ENCODE measurements at regions not wholly inside any gene's neighbourhood (a gene's known extent, or its start where the extent isn't known, plus 50 kb on each side); places are given as distances from the start of the nearest gene placed in this dataset.
"Not testable (repeated sequence)": the region's sequence is repeated elsewhere in the genome, so short reads cannot be mapped to it uniquely, and the experiment has no call there.

DNA sequence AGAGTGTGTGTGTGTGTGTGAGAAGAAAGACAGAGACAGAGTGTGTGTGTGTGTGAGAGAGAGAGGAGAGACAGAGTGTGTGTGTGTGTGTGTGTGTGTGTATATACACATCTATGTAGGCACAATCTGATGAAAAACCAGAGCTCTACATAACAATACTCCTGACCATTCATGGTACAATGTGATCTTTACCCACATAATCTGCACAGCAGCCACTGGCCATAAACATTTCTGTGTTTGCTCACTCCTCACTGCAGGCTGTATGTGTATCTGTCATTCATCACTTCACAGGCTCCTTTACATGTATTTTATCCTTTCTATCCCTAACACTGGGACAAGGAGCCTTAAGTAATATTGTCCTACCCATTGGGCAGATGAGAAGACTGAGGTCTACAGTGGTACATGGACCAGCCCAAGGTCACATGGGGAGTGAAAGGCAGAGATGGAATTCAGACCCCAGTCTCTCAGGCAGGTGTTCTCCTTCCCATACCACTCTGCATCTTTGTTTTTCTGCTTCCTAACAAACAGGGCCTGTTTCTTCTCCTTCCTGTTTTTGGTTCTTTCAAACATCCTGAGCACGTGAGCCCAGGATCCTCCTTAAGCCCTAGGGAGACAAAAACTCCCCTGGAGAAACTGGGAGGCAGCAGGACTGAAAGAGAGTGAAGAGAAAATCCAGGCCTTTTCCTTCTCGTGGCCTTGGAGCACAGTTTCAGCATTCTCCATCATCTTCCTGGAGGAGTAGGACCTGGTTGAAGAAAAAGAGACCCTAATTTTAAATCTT lies 201.7 kb upstream of the MSX2 start:
- no peak for DNase-seq (ENCODE audit: low spot score)

DNA sequence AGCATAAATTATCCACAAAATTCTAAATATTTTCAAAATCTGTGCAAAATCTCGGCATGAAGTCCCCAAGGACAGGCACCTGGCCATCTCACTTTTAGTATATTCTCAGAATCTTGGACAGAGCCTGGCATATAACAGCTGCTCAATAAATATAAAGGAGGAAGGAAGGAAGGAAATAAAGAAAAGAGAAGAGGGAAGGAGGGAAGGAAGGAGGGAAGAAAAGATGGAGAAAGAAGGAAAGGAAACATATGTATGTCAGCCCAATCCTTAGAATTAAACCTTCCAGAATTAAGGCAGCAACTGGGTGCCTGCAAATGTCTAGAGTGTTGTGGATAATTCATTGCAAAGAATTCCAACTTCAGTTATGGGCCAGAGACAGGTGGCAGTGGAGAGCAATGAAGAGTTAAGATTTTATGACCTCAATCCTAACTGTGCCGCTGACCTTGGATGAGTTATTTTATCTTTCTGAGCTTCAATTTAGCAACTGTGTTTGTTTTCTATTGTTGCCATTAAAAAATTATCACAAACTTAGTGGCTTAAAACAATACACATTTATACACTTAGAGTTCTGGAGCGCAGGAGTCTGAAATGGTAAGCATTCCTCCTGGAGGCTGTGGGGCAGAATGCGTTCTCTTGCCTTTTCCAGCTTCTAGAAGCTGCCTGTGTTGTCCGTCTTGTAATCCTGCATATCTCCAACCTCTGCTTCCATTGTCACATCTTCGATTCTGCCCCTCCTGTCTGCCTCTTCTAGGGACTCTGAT lies 200.9 kb upstream of the MSX2 start:
- no peak for DNase-seq (ENCODE audit: low spot score)

DNA sequence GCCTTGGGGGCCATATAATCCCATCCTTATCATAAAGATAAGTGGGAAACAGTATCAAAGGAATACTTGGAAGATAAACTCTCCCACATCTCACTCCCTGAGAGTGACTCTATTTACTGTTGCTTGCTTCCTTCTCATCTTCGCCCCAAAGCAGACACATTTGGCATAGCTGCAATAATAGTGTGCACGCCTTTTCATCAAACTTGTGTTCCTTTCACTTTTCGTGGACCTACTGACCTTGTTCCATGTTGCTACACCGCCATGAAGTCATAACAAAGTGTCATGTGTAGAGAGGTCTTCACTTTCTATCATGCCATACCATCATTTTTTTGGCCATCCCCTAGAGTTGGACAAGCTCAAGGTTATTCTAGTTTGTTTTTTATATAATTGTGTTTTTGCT lies 200.0 kb upstream of the MSX2 start:
- no peak for DNase-seq (ENCODE audit: low spot score)

DNA sequence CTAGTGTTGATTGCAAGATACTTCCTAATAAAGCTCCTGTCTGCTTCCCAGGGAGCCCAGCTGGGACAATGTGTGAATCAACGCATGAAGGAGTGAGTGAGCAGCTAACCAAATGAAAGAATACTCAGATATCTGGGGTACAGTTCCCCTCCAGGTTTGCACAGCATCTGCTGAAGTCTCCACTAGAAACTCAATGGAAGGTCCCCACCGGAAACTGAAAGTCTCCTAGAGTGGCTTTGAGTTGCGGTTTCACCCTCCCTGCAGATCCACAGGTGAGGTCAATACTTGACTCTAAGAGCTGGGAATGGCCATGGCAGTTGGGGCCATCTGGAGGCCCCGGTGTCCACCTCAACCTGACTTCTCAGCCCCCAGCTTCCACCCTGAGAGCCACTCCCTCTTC lies 198.2 kb upstream of the MSX2 start:
- no peak for DNase-seq (ENCODE audit: low spot score)

DNA sequence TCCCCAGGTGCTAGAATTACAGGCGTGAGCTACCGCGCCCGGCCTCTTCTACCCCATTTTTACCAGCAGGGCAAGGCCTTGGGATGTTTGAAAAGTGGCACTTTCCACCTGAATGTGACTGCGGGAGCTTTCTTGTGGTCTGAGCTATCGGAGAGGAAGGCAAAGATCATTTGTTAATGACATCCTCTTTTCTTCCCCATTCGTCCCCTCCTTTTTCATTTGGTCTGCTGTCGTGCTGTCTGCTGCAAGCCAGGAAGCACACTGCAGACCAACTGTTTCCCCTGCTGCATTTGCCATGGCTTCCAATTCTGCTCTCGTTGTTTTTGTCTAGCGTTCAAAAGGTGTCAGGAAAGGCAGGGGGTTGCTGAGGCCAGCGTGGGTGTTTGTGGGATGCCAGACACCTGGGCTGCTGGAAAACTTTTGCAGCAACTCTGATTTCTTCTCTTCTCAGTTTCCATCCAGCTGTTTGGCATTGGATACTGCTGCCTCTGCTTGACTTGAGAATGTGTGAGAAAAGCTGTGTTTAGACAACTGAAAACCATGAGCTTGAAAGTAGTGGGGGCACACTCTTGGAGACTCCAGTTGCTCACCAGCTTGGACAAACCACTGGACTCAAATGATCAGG lies 196.4 kb upstream of the MSX2 start:
- no peak for DNase-seq (ENCODE audit: low spot score)

DNA sequence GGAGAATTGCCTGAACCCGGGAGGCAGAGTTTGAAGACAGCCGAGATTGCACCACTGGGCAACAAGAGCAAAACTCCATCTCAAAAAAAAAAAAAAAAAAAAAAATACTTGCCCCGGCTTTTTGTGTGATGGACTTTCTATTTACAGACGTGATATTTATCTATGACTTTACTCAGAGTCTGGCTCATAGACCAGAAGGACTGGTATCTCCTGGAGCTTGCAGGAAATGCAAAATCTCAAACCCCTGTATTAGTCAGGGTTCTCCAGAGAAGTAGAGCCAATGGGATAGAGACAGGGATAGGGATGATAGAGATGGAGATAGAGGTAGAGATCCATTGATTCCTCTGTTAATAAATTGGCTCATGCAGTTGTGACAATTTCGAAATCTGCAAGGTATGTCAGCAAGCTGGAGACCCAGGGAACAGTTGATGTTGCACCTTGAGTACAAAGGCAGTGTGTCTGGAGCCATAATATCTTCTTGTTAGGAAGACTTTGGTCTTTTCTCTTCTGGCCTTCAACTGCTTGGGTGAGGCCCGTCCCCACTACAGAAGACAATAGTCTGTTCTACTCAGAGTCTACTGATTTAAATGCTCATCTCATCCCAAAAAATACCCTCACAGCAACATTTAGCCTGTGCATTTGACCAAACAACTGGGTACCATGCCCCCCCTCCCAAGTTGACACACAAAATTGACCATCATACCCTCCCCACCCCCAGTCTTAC lies 195.4 kb upstream of the MSX2 start:
- DNase-seq (ENCODE audit: low spot score): no peak

DNA sequence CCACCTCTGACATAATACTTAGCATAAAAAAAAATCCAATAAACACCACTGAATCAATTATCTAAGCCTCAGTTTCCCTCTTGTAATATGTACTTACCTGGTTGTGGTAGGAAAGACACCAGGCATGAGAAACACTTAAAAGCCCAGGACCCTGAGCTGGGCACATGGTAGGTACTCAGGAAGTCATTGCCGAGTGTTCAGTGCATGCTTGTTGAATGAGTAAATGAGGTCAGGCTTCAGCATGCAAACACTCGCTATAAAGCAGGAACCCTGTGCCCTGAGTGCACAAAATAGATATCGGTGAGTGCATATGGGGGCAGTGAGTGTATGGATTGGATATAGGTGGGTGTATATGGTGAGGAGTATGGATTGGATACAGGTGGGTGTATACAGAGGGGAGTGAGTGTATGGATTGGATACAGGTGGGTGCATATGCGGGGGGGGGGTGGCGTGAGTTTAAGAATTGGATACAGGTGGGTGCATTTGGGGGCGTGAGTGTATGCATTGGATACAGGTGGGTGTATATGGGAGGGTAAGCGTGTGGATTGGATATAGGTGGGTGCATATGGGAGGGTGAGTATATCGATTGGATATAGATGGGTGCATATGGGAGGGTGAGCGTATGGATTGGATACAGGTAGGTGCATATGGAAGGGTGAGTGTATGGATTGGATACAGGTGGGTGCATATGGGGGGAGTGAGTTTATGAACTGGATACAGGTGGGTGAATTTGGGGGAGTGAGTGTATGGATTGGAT lies 194.3 kb upstream of the MSX2 start:
- DNase-seq (ENCODE audit: low spot score): no peak

DNA sequence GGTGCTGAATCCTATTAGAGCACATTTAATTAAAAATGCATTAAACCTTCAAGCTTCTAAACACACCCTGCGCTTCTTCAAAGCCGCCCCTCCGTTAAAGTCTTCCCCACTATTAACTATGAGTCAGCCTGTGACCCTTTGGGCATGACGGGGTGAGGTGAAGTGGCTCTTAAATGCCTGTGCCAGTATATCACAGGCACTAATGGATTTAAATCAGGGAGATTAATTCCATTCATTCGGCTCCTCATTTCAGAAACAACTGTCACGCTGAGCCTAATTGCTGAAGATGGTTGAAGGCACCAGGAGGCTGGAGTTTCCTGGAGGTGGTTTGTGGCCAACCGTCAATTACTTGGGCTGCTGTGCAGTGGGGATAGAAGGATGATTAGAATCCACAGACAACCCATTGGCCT lies 192.6 kb upstream of the MSX2 start:
- no peak for DNase-seq (ENCODE audit: low spot score)

DNA sequence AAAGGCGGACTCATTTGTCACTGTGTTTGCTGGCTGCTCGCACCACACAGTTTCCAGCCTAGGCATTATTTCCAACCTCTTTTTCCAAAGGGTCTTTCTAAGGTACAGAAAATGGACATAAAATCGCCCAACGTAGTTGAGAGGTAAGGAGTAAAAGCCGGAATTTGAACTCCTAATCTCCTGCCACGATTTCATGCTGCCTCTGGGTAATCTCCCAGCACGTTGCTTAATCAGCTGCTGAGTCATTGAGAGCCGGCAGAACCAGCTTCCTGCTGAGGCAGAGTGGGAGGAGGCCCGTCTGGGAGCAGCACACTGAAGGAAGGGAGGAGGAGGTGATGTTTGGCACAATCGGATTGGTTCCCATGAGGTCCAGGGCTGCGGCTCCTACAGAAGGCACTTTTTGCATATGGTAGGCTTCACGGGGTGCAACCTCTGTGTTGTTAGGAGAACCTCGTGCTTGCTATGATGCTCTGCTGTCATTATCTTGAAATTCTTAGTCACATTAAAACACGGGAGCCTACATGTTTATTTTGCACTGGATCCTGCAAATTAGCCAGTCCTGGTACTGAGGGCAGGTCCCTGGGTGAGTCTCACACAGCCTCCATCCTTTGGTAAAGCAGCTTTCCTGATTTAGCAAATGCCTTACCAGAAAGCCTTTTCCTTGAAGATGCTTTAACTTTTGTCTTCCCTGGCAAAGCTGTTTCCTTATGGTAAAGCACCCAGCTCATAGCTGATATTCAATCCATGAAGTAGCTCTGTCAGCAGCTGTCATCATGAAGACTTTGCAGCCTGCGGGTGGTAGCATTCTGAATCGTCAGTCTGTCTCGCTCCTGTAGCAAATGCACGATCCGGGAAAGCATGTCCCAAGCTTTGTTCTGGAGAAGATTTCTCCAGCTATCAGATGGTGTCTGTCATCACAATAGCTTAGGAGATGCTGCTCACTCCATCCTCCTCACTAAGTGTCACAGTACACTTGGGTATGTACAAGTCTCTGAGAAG lies 191.6 kb upstream of the MSX2 start:
- peak; percentile 86 for DNase-seq (ENCODE audit: low spot score)

DNA sequence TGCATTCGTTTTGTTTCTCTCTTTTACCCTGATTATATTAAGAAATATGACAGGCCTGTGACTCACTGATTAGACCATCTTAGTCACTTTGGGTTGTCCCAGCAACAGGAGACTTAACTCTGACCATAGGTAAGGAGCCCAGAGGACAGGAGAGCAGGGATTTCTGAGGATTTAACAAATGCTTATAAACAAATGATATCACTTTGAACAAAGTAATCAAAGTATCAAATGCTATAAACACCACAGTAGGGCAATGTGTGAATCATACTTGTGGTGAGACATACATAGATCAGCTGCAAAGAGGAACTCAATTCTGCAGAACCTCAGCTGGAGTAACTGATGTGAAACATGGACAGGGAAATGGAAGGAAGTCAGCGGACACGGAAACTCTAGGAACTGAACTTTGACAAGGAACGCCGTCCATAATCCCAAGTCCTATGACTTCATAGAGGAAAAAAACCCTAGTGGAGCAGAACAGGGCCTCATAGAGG lies 190.6 kb upstream of the MSX2 start:
- peak; percentile 67 for DNase-seq (ENCODE audit: low spot score)

DNA sequence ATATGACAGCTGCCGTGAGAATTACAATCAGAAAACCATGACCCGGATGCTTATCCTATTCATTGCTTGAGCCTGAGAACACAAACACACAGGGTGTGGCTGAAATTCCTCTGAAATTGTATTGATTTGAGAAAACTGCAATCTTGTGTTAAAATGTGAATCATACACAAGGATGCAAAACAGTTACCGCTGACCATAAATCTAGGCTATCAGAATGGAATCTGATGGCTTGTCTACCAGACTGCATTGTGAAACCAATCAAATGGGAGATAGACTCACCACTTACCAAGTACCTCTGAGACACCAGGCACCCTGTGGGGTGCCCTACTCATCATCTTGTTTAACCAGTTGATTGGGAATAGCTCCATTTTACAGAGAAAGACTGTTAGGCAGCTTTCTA lies 188.7 kb upstream of the MSX2 start:
- no peak for DNase-seq (ENCODE audit: low spot score)

DNA sequence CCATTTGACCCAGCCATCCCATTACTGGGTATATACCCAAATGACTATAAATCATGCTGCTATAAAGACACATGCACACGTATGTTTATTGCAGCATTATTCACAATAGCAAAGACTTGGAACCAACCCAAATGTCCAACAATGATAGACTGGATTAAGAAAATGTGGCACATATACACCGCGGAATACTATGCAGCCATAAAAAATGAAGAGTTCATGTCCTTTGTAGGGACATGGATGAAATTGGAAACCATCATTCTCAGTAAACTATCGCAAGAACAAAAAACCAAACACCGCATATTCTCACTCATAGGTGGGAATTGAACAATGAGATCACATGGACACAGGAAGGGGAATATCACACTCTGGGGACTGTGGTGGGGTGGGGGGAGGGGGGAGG lies 184.6 kb upstream of the MSX2 start:
- not testable (repeated sequence) for DNase-seq (ENCODE audit: low spot score)

DNA sequence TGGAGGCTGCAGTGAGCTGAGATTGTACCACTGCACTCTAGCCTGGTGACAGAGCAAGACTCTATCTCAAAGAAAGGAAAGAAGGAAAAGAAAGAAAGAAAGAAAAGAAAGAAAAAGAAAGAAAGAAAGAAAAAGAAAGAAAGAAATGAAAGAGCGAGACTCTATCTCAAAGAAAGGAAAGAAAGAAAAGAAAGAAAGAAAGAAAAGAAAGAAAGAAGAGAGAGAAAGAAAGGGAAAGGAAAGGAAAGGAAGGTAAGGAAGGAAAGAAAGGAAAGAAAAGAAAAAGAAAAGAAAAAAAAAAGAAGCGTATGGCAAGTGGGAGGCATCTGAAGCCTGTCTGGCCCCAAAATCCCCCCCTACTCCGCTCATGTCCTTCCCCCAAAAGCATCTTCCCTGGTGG lies 182.3 kb upstream of the MSX2 start:
- DNase-seq (ENCODE audit: low spot score): no peak

DNA sequence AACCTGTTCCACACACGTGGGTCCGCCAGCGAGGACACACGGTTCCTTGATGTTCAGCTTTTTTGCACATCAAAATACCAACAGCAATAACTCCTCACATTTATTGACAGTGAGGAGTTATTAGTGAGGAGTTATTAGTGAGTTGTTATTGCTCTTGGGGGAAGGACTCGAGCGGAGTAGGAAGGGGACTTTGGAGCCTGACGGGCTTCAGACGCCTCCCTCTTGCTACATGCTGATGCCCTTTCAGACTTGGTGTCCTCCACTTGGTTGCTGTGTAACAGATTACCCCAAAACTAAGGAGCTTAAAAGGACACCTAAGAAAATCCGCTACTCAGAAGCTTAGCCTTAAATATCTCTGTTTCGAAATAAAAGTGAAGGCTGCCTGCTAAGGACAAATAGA lies 181.9 kb upstream of the MSX2 start:
- no peak for DNase-seq (ENCODE audit: low spot score)

DNA sequence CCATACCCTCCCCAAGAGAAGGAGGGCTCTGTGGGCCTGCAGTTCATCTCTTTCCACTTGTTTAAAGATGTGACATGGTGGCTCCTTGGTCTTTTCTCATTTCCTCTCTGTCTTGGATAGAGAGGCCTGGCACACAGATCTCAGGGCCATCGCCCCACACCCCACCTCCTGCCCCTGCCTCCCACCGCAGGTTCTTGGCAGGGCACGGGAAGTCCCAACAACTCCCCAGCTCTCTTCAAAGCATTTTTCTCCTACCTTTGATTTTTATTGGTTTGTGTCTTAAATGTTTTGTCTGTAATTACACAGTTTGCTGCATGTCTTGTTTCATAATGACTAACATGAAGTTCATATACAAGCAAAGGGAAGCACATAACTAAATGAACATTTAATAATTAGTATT lies 178.5 kb upstream of the MSX2 start:
- no peak for DNase-seq (ENCODE audit: low spot score)

DNA sequence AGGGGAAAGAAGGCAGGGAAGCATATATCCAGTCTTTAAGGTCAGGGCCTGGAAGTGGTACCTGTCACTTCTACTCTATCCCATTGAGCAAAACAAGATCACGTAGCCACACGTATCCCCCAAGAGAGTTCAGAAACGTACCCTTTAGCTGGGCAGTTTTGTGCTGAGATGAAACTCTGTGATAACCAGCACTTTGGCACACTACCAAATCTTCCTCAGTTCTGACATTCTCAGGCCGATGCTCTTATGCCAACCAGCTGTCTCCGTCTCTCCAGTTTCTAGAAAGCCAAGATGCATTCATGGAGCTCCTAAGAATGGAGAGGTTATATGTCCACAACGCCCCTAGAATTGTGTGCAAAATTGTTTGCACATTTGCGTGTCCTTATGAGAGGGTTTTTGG lies 176.6 kb upstream of the MSX2 start:
- no peak for DNase-seq (ENCODE audit: low spot score)

DNA sequence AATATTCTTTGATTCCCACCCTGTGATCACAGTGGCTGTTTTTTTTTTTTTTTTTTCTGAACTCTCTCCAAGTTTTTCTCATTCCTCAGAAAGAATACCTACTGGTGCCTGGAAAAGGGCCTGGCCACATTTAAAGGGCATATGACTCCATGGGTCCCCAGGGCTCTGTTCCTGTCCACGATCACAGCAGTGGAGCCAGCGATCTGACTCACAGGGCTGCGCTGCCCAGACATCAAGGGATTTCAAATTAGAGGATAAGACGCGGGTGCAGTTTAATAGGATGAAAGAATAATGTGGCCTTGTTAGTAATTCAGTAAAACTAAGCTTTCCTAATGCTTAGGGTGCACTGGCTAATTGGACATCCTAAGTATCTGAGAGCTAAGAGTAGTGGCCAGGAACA lies 175.1 kb upstream of the MSX2 start:
- DNase-seq (ENCODE audit: low spot score): no peak

DNA sequence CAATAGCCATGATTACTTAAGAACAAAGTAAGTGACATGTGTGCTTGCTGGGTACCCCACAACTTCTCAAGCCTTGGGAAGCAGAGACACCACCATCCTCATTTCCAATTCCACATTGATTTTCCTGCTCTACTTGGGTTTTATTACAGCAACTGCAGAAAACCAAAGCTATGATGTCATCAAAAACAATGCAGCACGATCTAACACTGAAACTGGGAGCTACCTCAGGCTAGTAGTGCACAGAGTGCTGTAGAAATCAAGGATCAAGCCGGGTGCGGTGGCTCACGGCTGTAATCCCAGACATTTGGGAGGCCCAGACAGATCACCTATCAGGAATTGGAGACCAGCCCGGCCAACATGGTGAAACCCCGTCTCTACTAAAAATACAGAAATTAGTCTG lies 174.4 kb upstream of the MSX2 start:
- DNase-seq (ENCODE audit: low spot score): no peak

DNA sequence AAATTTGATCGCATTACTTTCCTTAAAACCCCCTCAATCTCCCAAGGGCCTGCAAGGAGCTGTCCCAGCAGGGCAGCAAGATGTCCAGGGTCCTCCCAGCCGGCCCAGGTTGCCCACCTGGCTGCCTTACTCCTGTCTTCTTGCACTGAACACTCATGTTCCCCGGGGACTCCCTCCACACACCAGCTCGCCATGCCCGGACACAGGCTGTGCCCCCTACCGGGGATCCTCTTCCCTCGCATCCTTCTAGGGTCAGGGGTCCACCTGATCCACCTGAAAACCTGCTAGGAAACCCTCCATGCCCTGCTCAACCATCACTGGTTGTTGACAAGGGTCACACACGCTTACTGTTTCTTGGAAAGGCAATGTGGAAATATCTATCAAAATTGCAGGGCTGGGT lies 172.0 kb upstream of the MSX2 start:
- no peak for DNase-seq (ENCODE audit: low spot score)

DNA sequence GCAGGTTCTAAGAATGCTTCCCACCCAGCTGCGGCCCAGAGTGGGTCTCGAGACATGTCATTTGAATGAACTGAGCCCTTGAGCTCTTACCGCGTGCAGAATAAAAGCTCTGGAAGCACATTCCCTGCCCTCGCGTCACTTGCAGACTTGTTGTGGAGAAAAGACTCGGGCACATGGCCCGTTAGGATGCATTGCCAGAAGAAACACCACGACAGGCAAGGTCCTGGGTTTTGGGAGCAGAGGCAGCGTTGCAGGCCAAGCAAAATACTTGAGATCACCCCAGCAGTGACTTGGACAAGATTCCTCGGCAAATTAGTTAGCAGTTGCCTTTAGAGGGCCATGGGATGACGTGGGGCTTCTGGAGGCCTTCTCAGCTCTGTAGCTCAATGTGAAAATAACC lies 170.8 kb upstream of the MSX2 start:
- no peak for DNase-seq (ENCODE audit: low spot score)

Measured in kidney capillary endothelial cell (primary cell).